Aorta (tissue), 5 donors: ENCODE measurements at regions not wholly inside any gene's neighbourhood (a gene's known extent, or its start where the extent isn't known, plus 50 kb on each side); places are given as distances from the start of the nearest gene placed in this dataset.

ENCODE experiments used
- ATAC-seq: fragments of 200-7000 bp; cut with Tn5 transposase; one replicate; pipeline ENCODE4 v1.9.1; 2022; ENCODE audit warnings: moderate library complexity; ENCODE audit not compliant: low FRiP score
- DNase-seq, 2 donors: peaks; one replicate each; pipeline ENCODE4 v3.0.0-alpha.2; 2020
- H3K27ac ChIP-seq, 2 donors: one replicate each; pipeline ENCODE4 v1.5.1; 2013; ENCODE audit warnings: low read length in 2 of 2, mild to moderate bottlenecking in 2 of 2, moderate library complexity in 2 of 2, control low read depth in 1 of 2, inconsistent platforms in 1 of 2, low read depth in 1 of 2
- H3K27me3 ChIP-seq, 2 donors: one replicate each; pipeline ENCODE4 v1.6.1; 2013; ENCODE audit warnings: control low read depth in 1 of 2, low read length in 1 of 2, mild to moderate bottlenecking in 1 of 2, moderate library complexity in 1 of 2; ENCODE audit not compliant: insufficient read depth in 2 of 2, control insufficient read depth in 1 of 2
- H3K36me3 ChIP-seq, 2 donors: one replicate each; pipeline ENCODE4 v1.6.1; 2013; ENCODE audit warnings: control low read depth in 1 of 2, low read length in 1 of 2, mild to moderate bottlenecking in 1 of 2; ENCODE audit not compliant: insufficient read depth in 2 of 2, control insufficient read depth in 1 of 2
- H3K4me1 ChIP-seq, 2 donors: one replicate each; pipeline ENCODE4 v1.6.1; 2013; ENCODE audit warnings: low read length in 2 of 2, control low read depth in 1 of 2, mild to moderate bottlenecking in 1 of 2, moderate library complexity in 1 of 2; ENCODE audit not compliant: insufficient read depth in 2 of 2, control insufficient read depth in 1 of 2
- H3K4me3 ChIP-seq, 2 donors: one replicate each; pipeline ENCODE4 v1.5.1; 2013; ENCODE audit warnings: low read length in 2 of 2, control low read depth in 1 of 2, mild to moderate bottlenecking in 1 of 2
- H3K9me3 ChIP-seq: one replicate; pipeline ENCODE4 v1.6.1; 2013; ENCODE audit warnings: mild to moderate bottlenecking, low read length; ENCODE audit not compliant: control insufficient read depth
- WGBS, 2 donors: extraction: QIAGEN DNeasy Blood & Tissue Kit; methylation state at CpG; one replicate each; pipeline ENCODE4 v1.1.7; 2013; 5-methylcytosine and 5-hydroxymethylcytosine counted together
- intact Hi-C, 2 donors: fragments of 100-400 bp; cut with DNase I; formaldehyde crosslinking; loops; one replicate each; pipeline versions ENCODE4 v1.14.2 to v1.15.0; 2022
- donor health status: healthy with polysubstance abuse.
- donor health status: Bipolar disorder and iron deficiency.
- donor health status: DM: no; HTN: no; CAD: no.
- donor health status: DM: no; HTN: no; CAD: no.
- donor health status: DM: yes; HTN: yes; CAD: no.

GRCh38 chr6:81564470-81565068, 187.9 kb downstream of the TENT5A start:
- H3K4me1 ChIP-seq = no peaks in the 10 kb centered on the region
- DNase-seq = no peak
- no peak for ATAC-seq
- H3K9me3 ChIP-seq = no peaks in the 10 kb centered on the region
- no peak overlapping the region for H3K27ac ChIP-seq
- WGBS, 2 donors = 96 to 97% methylated on average over 2 of the region's 2 CpGs
- H3K27me3 ChIP-seq = no peaks in the 10 kb centered on the region
- no peak overlapping the region for H3K4me3 ChIP-seq
- intact Hi-C loops = loop anchor here in 1 of 2 donors (5.0 kb wide), 1 partner anchor 188 kb away; the partner anchor contains the start of gene TENT5A
- H3K36me3 ChIP-seq = no peaks in the 10 kb centered on the region

- H3K4me3 ChIP-seq = peak overlapping the region in 1 of 2 donors; percentile 32
- intact Hi-C loops = no loop called here
- no peaks in the 10 kb centered on the region for H3K36me3 ChIP-seq
- H3K9me3 ChIP-seq = no peaks in the 10 kb centered on the region
- 6 to 7% methylated on average over 2 of the region's 2 CpGs for WGBS, 2 donors
- no peaks in the 10 kb centered on the region for H3K4me1 ChIP-seq
- no peak for DNase-seq
- H3K27me3 ChIP-seq = no peaks in the 10 kb centered on the region
- peak; percentile 86 for ATAC-seq
- peak overlapping the region in 1 of 2 donors; percentile 93 for H3K27ac ChIP-seq
These were observed 190.3 kb downstream of the TENT5A start for GRCh38 chr6:81562169-81562568.

GRCh38 chr6:81561731-81562130, 190.8 kb downstream of the TENT5A start:
- ATAC-seq = peak; percentile 29
- WGBS, 2 donors = 12 to 17% methylated on average over 2 of the region's 2 CpGs

GRCh38 chr6:81561071-81561564, 191.4 kb downstream of the TENT5A start:
- Histone ChIP-seq H3K9me3 (no peaks in the 10 kb centered on the region), H3K27ac (no peak overlapping the region), H3K4me3 (no peak overlapping the region), H3K36me3 (no peaks in the 10 kb centered on the region), H3K27me3 (no peaks in the 10 kb centered on the region), H3K4me1 (no peaks in the 10 kb centered on the region)
- ATAC-seq = no peak
- intact Hi-C loops = no loop called here
- WGBS, 2 donors = 51 to 54% methylated on average over 2 of the region's 2 CpGs
- DNase-seq = no peak

More at GRCh38 chr6:81561731-81562130, 190.8 kb downstream of the TENT5A start:
- Histone ChIP-seq H3K27me3 (no peaks in the 10 kb centered on the region), H3K36me3 (no peaks in the 10 kb centered on the region), H3K4me1 (no peaks in the 10 kb centered on the region), H3K9me3 (no peaks in the 10 kb centered on the region), H3K27ac (peak overlapping the region in 1 of 2 donors; percentile 93), H3K4me3 (peak overlapping the region in 1 of 2 donors; percentile 32)
- intact Hi-C loops = no loop called here
- DNase-seq = no peak

GRCh38 chr6:81557811-81558210, 194.7 kb downstream of the TENT5A start:
- 99 to 100% methylated on average over 1 of the region's 1 CpG for whole genome bisulfite sequencing, 2 donors
- intact Hi-C loops = no loop called here
- no peak overlapping the region for H3K27ac ChIP-seq
- ATAC-seq = no peak
- no peak for DNase-seq
- H3K36me3 ChIP-seq = no peaks in the 10 kb centered on the region
- H3K27me3 ChIP-seq = no peaks in the 10 kb centered on the region
- no peaks in the 10 kb centered on the region for H3K9me3 ChIP-seq
- H3K4me3 ChIP-seq = no peak overlapping the region
- H3K4me1 ChIP-seq = no peaks in the 10 kb centered on the region

- no peaks in the 10 kb centered on the region for H3K9me3 ChIP-seq
- 24 to 26% methylated on average over 2 of the region's 2 CpGs for WGBS, 2 donors
- no peak overlapping the region for H3K27ac ChIP-seq
- no peaks in the 10 kb centered on the region for H3K4me1 ChIP-seq
- intact Hi-C loops = no loop called here
- H3K4me3 ChIP-seq = no peak overlapping the region
- DNase-seq = no peak
- ATAC-seq = no peak
- H3K36me3 ChIP-seq = no peaks in the 10 kb centered on the region
- H3K27me3 ChIP-seq = no peaks in the 10 kb centered on the region
These were observed 195.9 kb downstream of the TENT5A start for GRCh38 chr6:81556551-81556950.

GRCh38 chr6:81553216-81553615, 199.3 kb downstream of the TENT5A start:
- no peaks in the 10 kb centered on the region for H3K9me3 ChIP-seq
- ATAC-seq (no peak), DNase-seq (no peak)
- 49 to 51% methylated on average over 2 of the region's 2 CpGs for WGBS, 2 donors
- H3K36me3 ChIP-seq = no peaks in the 10 kb centered on the region
- H3K4me3 ChIP-seq = no peak overlapping the region
- intact Hi-C loops = no loop called here
- H3K4me1 ChIP-seq = no peaks in the 10 kb centered on the region
- H3K27me3 ChIP-seq = no peaks in the 10 kb centered on the region
- H3K27ac ChIP-seq = no peak overlapping the region

- H3K36me3 ChIP-seq = no peaks in the 10 kb centered on the region
- H3K27ac ChIP-seq = no peak overlapping the region
- H3K4me3 ChIP-seq = no peak overlapping the region
- intact Hi-C loops = no loop called here
- 90 to 94% methylated on average over 3 of the region's 3 CpGs for WGBS, 2 donors
- DNase-seq = no peak
- H3K4me1 ChIP-seq = no peaks in the 10 kb centered on the region
- ATAC-seq = no peak
- H3K9me3 ChIP-seq = no peaks in the 10 kb centered on the region
- no peaks in the 10 kb centered on the region for H3K27me3 ChIP-seq
These were observed 199.8 kb downstream of the TENT5A start for GRCh38 chr6:81552644-81553043.

GRCh38 chr6:81547149-81547548, 205.3 kb downstream of the TENT5A start:
- DNase-seq (no peak), ATAC-seq (no peak)
- no peaks in the 10 kb centered on the region for H3K36me3 ChIP-seq
- H3K27me3 ChIP-seq = no peaks in the 10 kb centered on the region
- no peak overlapping the region for H3K27ac ChIP-seq
- no peaks in the 10 kb centered on the region for H3K4me1 ChIP-seq
- WGBS, 2 donors = 86 to 91% methylated on average over 3 of the region's 3 CpGs
- H3K4me3 ChIP-seq = no peak overlapping the region
- intact Hi-C loops = no loop called here
- no peaks in the 10 kb centered on the region for H3K9me3 ChIP-seq
